ENCODE measurements at regions not wholly inside any gene's neighbourhood (a gene's known extent, or its start where the extent isn't known, plus 50 kb on each side); places are given as distances from the start of the nearest gene placed in this dataset.

GRCh38 chr3:180417241-180417640 is 184.7 kb upstream of the TTC14 start:
- no peaks in the 10 kb centered on the region for H3K9me3 Mint-ChIP-seq (ENCODE audit: unreplicated experiment)

GRCh38 chr3:180420016-180420415 is 181.9 kb upstream of the TTC14 start:
- Histone ChIP-seq H3K4me1 (no peaks in the 10 kb centered on the region), H3K27me3 (replicated peaks; ENCODE audit: control insufficient read depth, insufficient read depth, low read length) (no peaks in the 10 kb centered on the region), H3K4me3 (ENCODE audit: low read depth, low read length) (no peak overlapping the region), H3K36me3 (ENCODE audit: control insufficient read depth, insufficient read depth, low read length) (no peaks in the 10 kb centered on the region), H3K9me3 (no peaks in the 10 kb centered on the region; the same call in 1 of the 2 replicates)
- Mint-ChIP-seq H3K9me3 (ENCODE audit: unreplicated experiment) (no peaks in the 10 kb centered on the region), H3K4me1 (ENCODE audit: low read depth, unreplicated experiment) (no peaks in the 10 kb centered on the region), H3K36me3 (ENCODE audit: insufficient read depth, unreplicated experiment) (no peaks in the 10 kb centered on the region), H3K27ac (ENCODE audit: unreplicated experiment) (no peak overlapping the region), H3K27me3 (ENCODE audit: insufficient read depth, unreplicated experiment) (no peaks in the 10 kb centered on the region), H3K4me3 (ENCODE audit: unreplicated experiment) (no peak overlapping the region)
- intact Hi-C loops (cut with micrococcal nuclease; ENCODE audit: unreplicated experiment) = no loop called here
- TF ChIP-seq CTCF (IDR thresholded peaks at IDR 0.05; ENCODE audit: insufficient read depth in 1 of 2, low read depth in 1 of 2, low read length in 1 of 2, severe bottlenecking in 1 of 2, unreplicated experiment in 1 of 2) = no peak
- POLR2A ChIA-PET = no interaction called here
- CTCF ChIA-PET = no interaction called here
- no TSS peak for BruUV-seq (replicated peaks)
- DNase-seq = no peak

More at GRCh38 chr3:180417241-180417640, 184.7 kb upstream of the TTC14 start:
- Histone ChIP-seq H3K4me1 (no peaks in the 10 kb centered on the region), H3K9me3 (no peaks in the 10 kb centered on the region; the same call in 1 of the 2 replicates), H3K4me3 (ENCODE audit: low read depth, low read length) (no peak overlapping the region), H3K36me3 (ENCODE audit: control insufficient read depth, insufficient read depth, low read length) (no peaks in the 10 kb centered on the region), H3K27me3 (replicated peaks; ENCODE audit: control insufficient read depth, insufficient read depth, low read length) (no peaks in the 10 kb centered on the region)
- Mint-ChIP-seq H3K4me1 (ENCODE audit: low read depth, unreplicated experiment) (no peaks in the 10 kb centered on the region), H3K27me3 (ENCODE audit: insufficient read depth, unreplicated experiment) (peaks cover under 1% of the 10 kb centered on the region), H3K36me3 (ENCODE audit: insufficient read depth, unreplicated experiment) (no peaks in the 10 kb centered on the region), H3K27ac (ENCODE audit: unreplicated experiment) (no peak overlapping the region), H3K4me3 (ENCODE audit: unreplicated experiment) (no peak overlapping the region)
- CTCF ChIA-PET = no interaction called here
- POLR2A ChIA-PET = no interaction called here
- no peak for DNase-seq
- no TSS peak for BruUV-seq (replicated peaks)
- intact Hi-C loops (cut with micrococcal nuclease; ENCODE audit: unreplicated experiment) = no loop called here
- no peak for TF ChIP-seq CTCF (IDR thresholded peaks at IDR 0.05; ENCODE audit: insufficient read depth in 1 of 2, low read depth in 1 of 2, low read length in 1 of 2, severe bottlenecking in 1 of 2, unreplicated experiment in 1 of 2)

- H3K27me3 Mint-ChIP-seq (ENCODE audit: insufficient read depth, unreplicated experiment) = no peaks in the 10 kb centered on the region
- H3K9me3 ChIP-seq = no peaks in the 10 kb centered on the region; the same call in 1 of the 2 replicates
- H3K4me3 ChIP-seq (ENCODE audit: low read depth, low read length) = no peak overlapping the region
- CTCF ChIA-PET = no interaction called here
- H3K27ac Mint-ChIP-seq (ENCODE audit: unreplicated experiment) = no peak overlapping the region
- POLR2A ChIA-PET = no interaction called here
- no peaks in the 10 kb centered on the region for H3K36me3 Mint-ChIP-seq (ENCODE audit: insufficient read depth, unreplicated experiment)
- no peak for DNase-seq
- no peak overlapping the region for H3K4me3 Mint-ChIP-seq (ENCODE audit: unreplicated experiment)
- no peaks in the 10 kb centered on the region for H3K4me1 Mint-ChIP-seq (ENCODE audit: low read depth, unreplicated experiment)
- H3K4me1 ChIP-seq = no peaks in the 10 kb centered on the region
- no peak for TF ChIP-seq CTCF (IDR thresholded peaks at IDR 0.05; ENCODE audit: insufficient read depth in 1 of 2, low read depth in 1 of 2, low read length in 1 of 2, severe bottlenecking in 1 of 2, unreplicated experiment in 1 of 2)
- no TSS peak for BruUV-seq (replicated peaks)
- H3K9me3 Mint-ChIP-seq (ENCODE audit: unreplicated experiment) = no peaks in the 10 kb centered on the region
- H3K36me3 ChIP-seq (ENCODE audit: control insufficient read depth, insufficient read depth, low read length) = no peaks in the 10 kb centered on the region
- intact Hi-C loops (cut with micrococcal nuclease; ENCODE audit: unreplicated experiment) = no loop called here
- H3K27me3 ChIP-seq (replicated peaks; ENCODE audit: control insufficient read depth, insufficient read depth, low read length) = no peaks in the 10 kb centered on the region
Measured at GRCh38 chr3:180420804-180421203, 181.2 kb upstream of the TTC14 start.

All from Caco-2 (cell line).